Natural killer cell (primary cell): ENCODE measurements at regions not wholly inside any gene's neighbourhood (a gene's known extent, or its start where the extent isn't known, plus 50 kb on each side); places are given as distances from the start of the nearest gene placed in this dataset.

Source experiments
- ATAC-seq, 3 donors: fragments of 150-1000 bp in 2 of 3; fragments of 200-7000 bp in 1 of 3; cut with Tn5 transposase; 1 replicate in 1 of 3; 2 replicates in 2 of 3; pipeline ENCODE4 v1.10.0; 2021; ENCODE audit warnings: mild to moderate bottlenecking in 2 of 3, moderate library complexity in 2 of 3
- DNase-seq, 2 donors: peaks; one replicate each; pipeline versions ENCODE4 v3.0.0 to v3.0.0-alpha.2; 2013 to 2021; ENCODE audit warnings: mixed read lengths in 1 of 2
- H3K27ac ChIP-seq: one replicate; pipeline ENCODE4 v1.5.1; 2013; ENCODE audit warnings: mild to moderate bottlenecking, low read length
- H3K27me3 ChIP-seq: one replicate; pipeline ENCODE4 v1.6.1; 2013; ENCODE audit warnings: low read length; ENCODE audit not compliant: control insufficient read depth, insufficient read depth
- H3K36me3 ChIP-seq: one replicate; pipeline ENCODE4 v1.6.1; 2013; ENCODE audit warnings: low read length; ENCODE audit not compliant: control insufficient read depth, insufficient read depth
- H3K4me1 ChIP-seq: one replicate; pipeline ENCODE4 v1.6.1; 2013; ENCODE audit warnings: low read length; ENCODE audit not compliant: control insufficient read depth, insufficient read depth
- H3K4me3 ChIP-seq: one replicate; pipeline ENCODE4 v1.5.1; 2013; ENCODE audit warnings: low read length
- H3K9me3 ChIP-seq: one replicate; pipeline ENCODE4 v1.6.1; 2013; ENCODE audit warnings: low read length; ENCODE audit not compliant: control insufficient read depth, insufficient read depth
- H3K27ac Mint-ChIP-seq, 2 donors: one replicate each; pipeline ENCODE4 v1.8.0; 2022; ENCODE audit warnings: mild to moderate bottlenecking in 2 of 2, mixed read lengths in 2 of 2, moderate library complexity in 1 of 2
- H3K27me3 Mint-ChIP-seq, 2 donors: one replicate each; pipeline ENCODE4 v1.8.0; 2022; ENCODE audit warnings: low read depth in 2 of 2, mixed read lengths in 2 of 2
- H3K36me3 Mint-ChIP-seq: one replicate; pipeline ENCODE4 v1.8.0; 2022; ENCODE audit warnings: mixed read lengths
- H3K4me1 Mint-ChIP-seq, 2 donors: one replicate each; pipeline ENCODE4 v1.8.0; 2022; ENCODE audit warnings: mixed read lengths in 2 of 2
- H3K4me3 Mint-ChIP-seq: one replicate; pipeline ENCODE4 v1.8.0; 2022; ENCODE audit warnings: mild to moderate bottlenecking, moderate library complexity, mixed read lengths
- H3K9me3 Mint-ChIP-seq, 2 donors: one replicate each; pipeline ENCODE4 v1.8.0; 2022; ENCODE audit warnings: mixed read lengths in 2 of 2
- CTCF ChIP-seq: fragments of 200-600 bp; IDR thresholded peaks from one replicate; pipeline ENCODE4 v1.8.0; 2022; ENCODE audit warnings: antibody characterized with exemption
- WGBS: methylation state at CpG from one replicate; pipeline ENCODE4 v1.1.7; 2013; ENCODE audit warnings: missing lambda C conversion rate; ENCODE audit not compliant: insufficient coverage; 5-methylcytosine and 5-hydroxymethylcytosine counted together
- intact Hi-C: fragments of 100-400 bp; cut with micrococcal nuclease; formaldehyde crosslinking; loops from one replicate; pipeline ENCODE4 v1.14.2; 2022

GRCh38 chr4:29128810-29129209 lies 1591.4 kb upstream of the PCDH7 start:
- no peak for TF ChIP-seq CTCF
- no peak overlapping the region for H3K27ac ChIP-seq
- H3K4me3 ChIP-seq, result no peak overlapping the region
- H3K4me1 Mint-ChIP-seq, result no peaks in the 10 kb centered on the region
- no peaks in the 10 kb centered on the region for H3K9me3 ChIP-seq
- H3K27me3 Mint-ChIP-seq, result no peaks in the 10 kb centered on the region
- no peaks in the 10 kb centered on the region for H3K4me1 ChIP-seq
- peaks cover 4 to 25% of the 10 kb centered on the region in 2 donors for H3K9me3 Mint-ChIP-seq
- H3K36me3 ChIP-seq, result no peaks in the 10 kb centered on the region
- no peaks in the 10 kb centered on the region for H3K27me3 ChIP-seq
- DNase-seq (no peak), ATAC-seq (no peak)
- 73% methylated on average over 1 of the region's 1 CpG for WGBS
- intact Hi-C loops, result no loop called here
- peaks cover 9% of the 10 kb centered on the region for H3K36me3 Mint-ChIP-seq
- no peak overlapping the region for H3K4me3 Mint-ChIP-seq
- H3K27ac Mint-ChIP-seq, result no peak overlapping the region

- intact Hi-C loops, result no loop called here
- no peak overlapping the region for H3K27ac ChIP-seq
- Mint-ChIP-seq H3K36me3 (peaks cover 9% of the 10 kb centered on the region), H3K27me3 (no peaks in the 10 kb centered on the region), H3K4me1 (no peaks in the 10 kb centered on the region), H3K4me3 (no peak overlapping the region), H3K9me3 (peaks cover 10 to 25% of the 10 kb centered on the region in 2 donors), H3K27ac (no peak overlapping the region)
- H3K36me3 ChIP-seq, result no peaks in the 10 kb centered on the region
- H3K27me3 ChIP-seq, result no peaks in the 10 kb centered on the region
- H3K4me3 ChIP-seq, result no peak overlapping the region
- WGBS, result 91% methylated on average over 1 of the region's 2 CpGs
- peaks cover 2% of the 10 kb centered on the region for H3K9me3 ChIP-seq
- no peak for TF ChIP-seq CTCF
- DNase-seq (no peak), ATAC-seq (no peak)
- no peaks in the 10 kb centered on the region for H3K4me1 ChIP-seq
Observed at GRCh38 chr4:29131304-29131703, 1588.9 kb upstream of the PCDH7 start.

GRCh38 chr4:29142708-29143107 lies 1577.5 kb upstream of the PCDH7 start:
- intact Hi-C loops, result no loop called here
- H3K4me1 Mint-ChIP-seq, result no peaks in the 10 kb centered on the region
- WGBS, result 77% methylated on average over 2 of the region's 2 CpGs

More at GRCh38 chr4:29142708-29143107, 1577.5 kb upstream of the PCDH7 start:
- ATAC-seq (no peak), DNase-seq (no peak)
- Mint-ChIP-seq H3K27ac (no peak overlapping the region), H3K9me3 (peaks cover 11 to 18% of the 10 kb centered on the region in 2 donors), H3K36me3 (no peaks in the 10 kb centered on the region), H3K4me3 (no peak overlapping the region), H3K27me3 (no peaks in the 10 kb centered on the region)
- Histone ChIP-seq H3K4me1 (no peaks in the 10 kb centered on the region), H3K27ac (no peak overlapping the region), H3K4me3 (no peak overlapping the region), H3K36me3 (no peaks in the 10 kb centered on the region), H3K27me3 (no peaks in the 10 kb centered on the region), H3K9me3 (no peaks in the 10 kb centered on the region)
- no peak for TF ChIP-seq CTCF
